Keratinocyte (primary cell): ENCODE measurements at regions not wholly inside any gene's neighbourhood (a gene's known extent, or its start where the extent isn't known, plus 50 kb on each side); places are given as distances from the start of the nearest gene placed in this dataset.

ENCODE experiments used
- DNase-seq: peaks from one replicate; pipeline ENCODE4 v3.0.0-alpha.2; 2011; ENCODE audit warnings: low read depth, missing footprints, low spot score
- FAIRE-seq: peaks from 2 replicates; lab custom pipeline; 2011; peaks lifted over from hg19 to GRCh38; lab: Jason Lieb, UNC
- H2AFZ ChIP-seq: 2 replicates; pipeline ENCODE4 v1.6.0; 2012; ENCODE audit warnings: low read length, control low read depth, inconsistent platforms; ENCODE audit not compliant: control insufficient read depth
- H3K27ac ChIP-seq: 2 replicates; pipeline ENCODE4 v1.5.1; 2011; ENCODE audit warnings: low read length; ENCODE audit not compliant: control insufficient read depth, insufficient read depth
- H3K27me3 ChIP-seq: 3 replicates; pipeline ENCODE4 v1.6.0; 2011; ENCODE audit warnings: low read length; ENCODE audit not compliant: control insufficient read depth, insufficient read depth; ENCODE audit errors: extremely low read depth
- H3K36me3 ChIP-seq, 2 experiments: 2 replicates in 1 of 2; 3 replicates in 1 of 2; pipeline ENCODE4 v1.5.1; 2011; ENCODE audit warnings: low read length in 2 of 2, mild to moderate bottlenecking in 1 of 2; ENCODE audit not compliant: control insufficient read depth in 2 of 2, insufficient read depth in 2 of 2; ENCODE audit errors: extremely low read depth in 1 of 2
- H3K4me1 ChIP-seq: 3 replicates; pipeline ENCODE4 v1.5.1; 2011; ENCODE audit warnings: low read length; ENCODE audit not compliant: control insufficient read depth, insufficient read depth; ENCODE audit errors: extremely low read depth
- H3K4me2 ChIP-seq: 3 replicates; pipeline ENCODE4 v1.6.0; 2011; ENCODE audit warnings: low read depth, low read length; ENCODE audit not compliant: control insufficient read depth, insufficient read depth; ENCODE audit errors: extremely low read depth
- H3K4me3 ChIP-seq, 3 experiments: fragments of 200-600 bp in 1 of 3; sonication (generic) in 1 of 3; 2 replicates in 2 of 3; 3 replicates in 1 of 3; pipeline ENCODE4 v1.5.1; 2011 to 2016; ENCODE audit warnings: low read length in 3 of 3, mild to moderate bottlenecking in 3 of 3, control low read depth in 2 of 3, inconsistent platforms in 1 of 3, low read depth in 1 of 3, mixed read lengths in 1 of 3, mixed run types in 1 of 3, moderate library complexity in 1 of 3; ENCODE audit not compliant: control insufficient read depth in 2 of 3, insufficient read depth in 2 of 3; ENCODE audit errors: extremely low read depth in 1 of 3
- H3K79me2 ChIP-seq: 2 replicates; pipeline ENCODE4 v1.6.0; 2012; ENCODE audit warnings: low read length; ENCODE audit not compliant: control insufficient read depth, insufficient read depth
- H3K9ac ChIP-seq: 3 replicates; pipeline ENCODE4 v1.6.0; 2011; ENCODE audit warnings: low read length; ENCODE audit not compliant: control insufficient read depth, insufficient read depth; ENCODE audit errors: extremely low read depth
- H3K9me1 ChIP-seq: 3 replicates; pipeline ENCODE4 v1.6.0; 2011; ENCODE audit warnings: low read length; ENCODE audit not compliant: control insufficient read depth, insufficient read depth; ENCODE audit errors: extremely low read depth
- H3K9me3 ChIP-seq: 2 replicates; pipeline ENCODE4 v1.5.1; 2012; ENCODE audit warnings: low read depth, low read length; ENCODE audit not compliant: control insufficient read depth
- H4K20me1 ChIP-seq: 3 replicates; pipeline ENCODE4 v1.6.0; 2011; ENCODE audit warnings: low read length; ENCODE audit not compliant: control insufficient read depth, insufficient read depth; ENCODE audit errors: extremely low read depth
- EZH2 ChIP-seq: IDR thresholded peaks from one replicate; pipeline ENCODE4 v1.6.1; 2012; ENCODE audit warnings: inconsistent platforms, mild to moderate bottlenecking, low read length, moderate library complexity
- dilution Hi-C: fragments of 300-500 bp; cut with MboI; formaldehyde crosslinking; loops from one replicate; pipeline ENCODE4 v1.7.0; 2020; ENCODE audit warnings: low sequenced_read_pairs; ENCODE audit not compliant: extremely low pct_ligation_motif_present
- TF ChIP-seq, protein P1 (sequence below), 3 experiments: IDR thresholded peaks in 1 of 3; conservative IDR thresholded peaks in 1 of 3; optimal IDR thresholded peaks in 1 of 3; 2 replicates in 2 of 3; 3 replicates in 1 of 3; pipeline versions ENCODE3 to v1.5.1; 2011; ENCODE audit warnings: low read length in 3 of 3, mild to moderate bottlenecking in 3 of 3, moderate library complexity in 2 of 3, control low read depth in 1 of 3, inconsistent platforms in 1 of 3; ENCODE audit not compliant: insufficient read depth in 2 of 3; ENCODE audit errors: extremely low read depth in 1 of 3

DNA sequence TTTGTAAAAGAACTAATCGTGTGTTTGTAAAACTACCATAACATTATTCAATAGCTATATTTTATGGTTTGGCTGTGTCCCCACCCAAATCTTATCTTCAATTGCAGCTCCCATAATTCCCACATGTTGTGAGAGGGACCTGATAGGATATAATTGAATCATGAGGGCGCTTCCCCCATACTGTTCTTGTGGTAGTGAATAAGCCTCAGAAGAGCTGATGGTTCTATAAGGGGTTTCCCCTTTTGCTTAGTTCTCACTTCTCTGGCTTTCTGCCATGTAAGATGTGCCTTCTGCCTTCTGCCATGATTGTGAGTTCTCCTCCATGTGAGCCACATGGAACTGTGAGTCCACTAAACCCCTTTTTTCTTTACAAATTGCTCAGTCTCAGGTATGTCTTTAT is 1372.3 kb downstream of the AMY1C start:
- H3K4me3 ChIP-seq, result no peak overlapping the region
- TF ChIP-seq EZH2, result no peak
- TF ChIP-seq, protein P1, sequence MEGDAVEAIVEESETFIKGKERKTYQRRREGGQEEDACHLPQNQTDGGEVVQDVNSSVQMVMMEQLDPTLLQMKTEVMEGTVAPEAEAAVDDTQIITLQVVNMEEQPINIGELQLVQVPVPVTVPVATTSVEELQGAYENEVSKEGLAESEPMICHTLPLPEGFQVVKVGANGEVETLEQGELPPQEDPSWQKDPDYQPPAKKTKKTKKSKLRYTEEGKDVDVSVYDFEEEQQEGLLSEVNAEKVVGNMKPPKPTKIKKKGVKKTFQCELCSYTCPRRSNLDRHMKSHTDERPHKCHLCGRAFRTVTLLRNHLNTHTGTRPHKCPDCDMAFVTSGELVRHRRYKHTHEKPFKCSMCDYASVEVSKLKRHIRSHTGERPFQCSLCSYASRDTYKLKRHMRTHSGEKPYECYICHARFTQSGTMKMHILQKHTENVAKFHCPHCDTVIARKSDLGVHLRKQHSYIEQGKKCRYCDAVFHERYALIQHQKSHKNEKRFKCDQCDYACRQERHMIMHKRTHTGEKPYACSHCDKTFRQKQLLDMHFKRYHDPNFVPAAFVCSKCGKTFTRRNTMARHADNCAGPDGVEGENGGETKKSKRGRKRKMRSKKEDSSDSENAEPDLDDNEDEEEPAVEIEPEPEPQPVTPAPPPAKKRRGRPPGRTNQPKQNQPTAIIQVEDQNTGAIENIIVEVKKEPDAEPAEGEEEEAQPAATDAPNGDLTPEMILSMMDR (optimal IDR thresholded peaks at IDR 0.05 in 1 of 3, IDR thresholded peaks at IDR 0.05 in 1 of 3, conservative IDR thresholded peaks at IDR 0.05 in 1 of 3; ENCODE audit: extremely low read depth in 1 of 3, insufficient read depth in 2 of 3, low read length in 3 of 3), result no peak
- DNase-seq, result no peak
- H3K36me3 ChIP-seq, result no peaks in the 10 kb centered on the region
- FAIRE-seq, result no peak
- H2AFZ ChIP-seq, result no peak overlapping the region
- no peaks in the 10 kb centered on the region for H3K9me1 ChIP-seq
- dilution Hi-C loops, result no loop called here
- H3K4me1 ChIP-seq, result no peaks in the 10 kb centered on the region
- no peaks in the 10 kb centered on the region for H3K79me2 ChIP-seq
- no peak overlapping the region for H3K4me2 ChIP-seq
- H3K27ac ChIP-seq, result no peak overlapping the region
- no peaks in the 10 kb centered on the region for H3K27me3 ChIP-seq
- H3K9ac ChIP-seq, result no peak overlapping the region
- H4K20me1 ChIP-seq, result no peaks in the 10 kb centered on the region
- H3K9me3 ChIP-seq, result no peaks in the 10 kb centered on the region

DNA sequence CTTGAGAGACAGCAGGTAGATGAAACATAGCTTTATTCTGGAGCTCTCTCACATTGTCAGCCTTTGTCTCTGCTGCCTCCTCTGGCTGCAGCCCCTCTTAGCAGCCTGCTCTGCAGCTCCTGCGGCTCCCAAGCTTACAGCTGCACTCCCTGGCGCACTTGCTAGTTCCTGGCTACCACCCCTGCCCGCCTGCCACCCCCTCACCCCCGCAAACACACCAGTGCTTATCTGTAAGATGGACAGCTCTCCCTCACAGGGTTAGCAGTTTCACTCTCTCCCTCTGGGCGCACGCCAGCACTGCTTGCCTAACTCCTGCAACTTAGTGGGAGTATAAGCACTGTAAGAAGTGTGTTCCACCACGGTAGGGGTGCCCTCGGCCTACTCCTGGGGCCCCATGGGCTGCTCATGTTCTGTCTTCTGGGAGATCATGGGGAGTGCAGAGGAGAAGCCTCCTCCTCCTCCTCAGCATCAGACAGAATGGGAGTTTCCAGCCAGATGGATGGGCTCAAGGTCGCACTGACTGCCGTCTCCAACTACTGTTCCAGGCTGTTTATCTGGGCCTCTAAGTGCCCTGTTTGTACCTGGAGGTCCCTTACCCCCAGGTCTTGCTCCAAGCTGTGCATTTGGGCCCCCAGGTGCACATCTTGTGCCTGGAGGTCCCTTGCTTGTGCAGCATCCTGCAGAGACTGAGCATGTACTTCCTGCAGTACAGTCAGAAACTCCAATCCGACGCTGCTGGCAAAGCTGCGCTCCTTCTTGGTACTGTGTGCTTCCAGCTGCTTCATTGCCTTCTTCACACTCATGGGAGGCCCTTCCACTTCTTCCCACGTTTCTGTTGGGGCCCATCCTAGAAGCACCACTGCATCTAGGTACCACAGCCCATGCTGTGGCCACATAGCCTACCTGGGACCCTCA is 1388.1 kb downstream of the AMY1C start:
- no peak overlapping the region for H3K9ac ChIP-seq
- DNase-seq (no peak), FAIRE-seq (no peak)
- H3K79me2 ChIP-seq, result no peaks in the 10 kb centered on the region
- H3K9me1 ChIP-seq, result no peaks in the 10 kb centered on the region
- no peak overlapping the region for H3K27ac ChIP-seq
- dilution Hi-C loops, result no loop called here
- no peak overlapping the region for H3K4me2 ChIP-seq
- H4K20me1 ChIP-seq, result no peaks in the 10 kb centered on the region
- H3K4me3 ChIP-seq, result no peak overlapping the region
- H3K4me1 ChIP-seq, result no peaks in the 10 kb centered on the region
- no peaks in the 10 kb centered on the region for H3K27me3 ChIP-seq
- no peaks in the 10 kb centered on the region for H3K36me3 ChIP-seq
- no peak overlapping the region for H2AFZ ChIP-seq
- H3K9me3 ChIP-seq, result no peaks in the 10 kb centered on the region
- TF ChIP-seq, protein P1 (optimal IDR thresholded peaks at IDR 0.05 in 1 of 3, IDR thresholded peaks at IDR 0.05 in 1 of 3, conservative IDR thresholded peaks at IDR 0.05 in 1 of 3; ENCODE audit: extremely low read depth in 1 of 3, insufficient read depth in 2 of 3, low read length in 3 of 3), result peak in 1 of 3 experiments; percentile 28
- TF ChIP-seq EZH2, result no peak
